Stimulated activated CD4-positive, alpha-beta T cell treated with anti-CD3 and anti-CD28 coated beads, Interleukin-2, amount 100 ng/mL, for 24 hours (primary cell): ENCODE measurements at regions not wholly inside any gene's neighbourhood (a gene's known extent, or its start where the extent isn't known, plus 50 kb on each side); places are given as distances from the start of the nearest gene placed in this dataset.
"Not testable (repeated sequence)": the region's sequence is repeated elsewhere in the genome, so short reads cannot be mapped to it uniquely, and the experiment has no call there.

Experiments used
- DNase-seq, 2 donors: peaks; one replicate each; pipeline ENCODE4 v3.0.0-alpha.2; 2020

DNA sequence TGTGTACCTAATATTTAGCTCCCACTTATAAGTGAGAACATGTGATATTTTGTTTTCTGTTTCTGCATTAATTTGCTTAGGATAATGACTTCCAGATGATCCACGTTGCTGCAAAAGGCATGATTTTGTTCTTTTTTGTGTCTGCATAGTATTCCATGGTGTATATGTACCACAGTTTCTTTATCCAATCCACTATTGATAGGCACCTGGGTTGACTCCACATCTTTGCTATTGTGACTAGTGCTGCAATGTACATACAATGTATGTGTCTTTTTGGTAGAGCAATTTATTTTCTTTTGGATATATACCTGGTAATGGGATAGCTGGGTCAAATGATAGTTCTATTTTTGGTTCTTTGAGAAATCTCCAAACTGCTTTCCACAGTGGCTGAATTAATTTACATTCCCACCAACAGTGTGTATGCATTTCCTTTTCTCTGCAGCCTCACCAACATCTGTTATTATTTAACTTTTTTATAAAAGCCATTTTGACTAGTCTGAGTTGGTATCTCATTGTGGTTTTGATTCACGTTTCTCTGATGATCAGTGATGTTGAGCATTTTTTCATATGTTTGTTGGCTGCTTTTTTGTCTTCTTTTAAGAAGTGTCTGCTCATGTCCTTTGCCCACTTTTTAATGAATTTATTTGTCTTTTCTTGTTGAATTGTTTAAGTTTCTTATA is 102.8 kb upstream of the GAS1 start:
- not testable (repeated sequence) for DNase-seq

DNA sequence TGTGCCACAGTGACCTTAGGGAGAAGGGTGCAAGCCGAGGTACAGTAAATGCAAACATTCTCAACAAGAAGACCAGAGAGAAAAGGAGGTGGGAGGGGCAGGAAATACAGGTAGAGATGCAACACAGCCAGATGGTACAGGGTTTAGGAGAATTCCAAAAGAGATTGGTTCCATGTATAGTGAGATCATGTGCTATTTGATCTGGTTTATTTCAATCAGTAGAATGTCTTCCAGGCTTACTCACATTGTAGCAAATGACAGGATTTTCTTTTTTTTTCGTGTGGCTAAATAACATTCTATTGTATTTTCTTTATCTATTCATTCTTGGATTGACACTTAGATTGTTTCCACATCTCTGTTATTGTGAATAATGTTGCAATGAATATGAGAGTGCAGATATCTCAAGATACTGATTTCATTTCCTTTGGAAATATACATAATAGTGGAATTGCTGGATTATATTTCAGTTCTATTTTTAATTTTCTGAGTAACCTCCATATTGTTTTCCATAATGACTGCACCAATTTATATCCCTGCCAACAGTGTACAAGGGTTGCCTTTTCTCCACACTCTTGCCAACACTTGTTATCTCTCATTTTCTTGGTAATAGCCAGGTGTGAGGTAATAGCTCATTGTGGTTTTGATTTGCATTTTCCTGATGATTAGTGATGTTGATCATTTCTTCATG is 107.8 kb upstream of the GAS1 start:
- no peak for DNase-seq

DNA sequence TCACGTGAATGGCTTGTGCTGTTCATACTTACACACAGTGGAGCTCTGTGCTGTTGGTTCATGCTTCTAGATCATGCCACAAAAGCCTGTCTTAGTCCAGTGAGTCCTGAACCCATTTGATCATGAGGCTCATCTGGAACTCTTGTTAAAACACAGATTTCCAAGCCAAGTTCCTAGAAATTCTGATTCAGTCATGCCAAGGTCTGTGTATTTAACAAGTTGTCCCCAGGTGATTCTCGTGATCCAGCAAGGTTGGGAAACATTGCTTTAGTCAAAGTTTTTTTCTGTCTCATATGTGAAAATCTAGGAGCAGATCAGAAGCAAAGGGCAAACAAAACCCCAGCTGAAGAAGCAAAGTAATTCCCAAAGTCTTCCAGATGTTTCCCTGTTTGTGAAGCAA is 112.5 kb upstream of the GAS1 start:
- DNase-seq, result no peak

DNA sequence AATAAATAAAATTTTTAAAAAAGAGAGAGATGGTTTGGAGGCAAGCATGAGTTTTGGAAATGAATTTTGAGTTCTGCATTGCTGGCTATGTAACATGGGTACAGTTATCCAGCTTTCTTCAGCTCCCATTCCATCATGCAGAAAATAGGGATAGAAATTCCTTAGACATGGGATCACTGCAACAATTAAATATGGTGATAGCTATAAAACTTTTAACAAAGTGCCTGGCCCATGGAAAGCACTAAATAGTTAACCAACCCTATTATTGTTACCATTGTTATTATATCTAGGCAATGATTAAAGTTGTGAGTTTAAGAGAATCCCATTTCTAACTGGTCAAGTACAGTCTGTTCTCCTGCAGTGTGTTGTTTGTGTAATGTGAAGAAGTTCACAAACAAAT is 115.4 kb upstream of the GAS1 start:
- no peak for DNase-seq

DNA sequence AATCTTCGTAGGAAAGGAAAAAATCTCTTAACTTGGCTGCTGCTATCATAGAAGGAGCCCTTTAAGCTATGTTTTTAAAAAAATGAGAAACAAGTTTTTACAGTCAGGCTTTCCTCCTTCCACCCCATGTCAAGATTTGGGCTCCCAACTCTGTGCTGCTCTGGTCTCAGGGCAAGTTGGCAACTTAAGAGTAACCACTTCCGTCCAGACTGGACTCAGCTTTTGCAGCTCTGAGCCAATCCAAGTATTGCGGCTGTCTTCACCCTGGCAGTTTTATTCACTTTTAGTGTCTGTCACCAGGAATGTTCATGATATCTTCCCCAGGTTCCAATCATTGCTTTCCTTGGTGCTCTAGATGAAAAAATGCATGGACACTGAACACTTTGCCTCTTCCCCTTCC is 115.9 kb upstream of the GAS1 start:
- no peak for DNase-seq

DNA sequence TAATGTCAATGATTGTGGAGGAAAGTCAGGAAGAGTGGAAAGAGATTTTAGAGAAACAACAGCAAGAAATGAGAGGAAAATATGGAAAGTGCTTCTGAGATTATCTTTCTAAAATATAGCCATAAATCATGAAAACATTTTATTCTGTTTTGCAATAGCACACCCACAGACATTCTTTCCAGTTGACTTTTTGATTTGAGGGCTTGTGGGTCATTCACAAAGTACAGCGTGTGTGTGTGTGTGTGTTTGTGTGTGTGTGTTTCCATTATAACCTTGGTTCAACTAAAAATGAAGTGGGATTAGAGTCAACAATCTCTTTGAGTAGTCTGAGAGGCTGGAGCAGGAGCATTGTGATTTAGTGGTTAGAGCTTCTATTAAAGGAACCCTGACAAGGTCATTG is 116.6 kb upstream of the GAS1 start:
- DNase-seq, result no peak

DNA sequence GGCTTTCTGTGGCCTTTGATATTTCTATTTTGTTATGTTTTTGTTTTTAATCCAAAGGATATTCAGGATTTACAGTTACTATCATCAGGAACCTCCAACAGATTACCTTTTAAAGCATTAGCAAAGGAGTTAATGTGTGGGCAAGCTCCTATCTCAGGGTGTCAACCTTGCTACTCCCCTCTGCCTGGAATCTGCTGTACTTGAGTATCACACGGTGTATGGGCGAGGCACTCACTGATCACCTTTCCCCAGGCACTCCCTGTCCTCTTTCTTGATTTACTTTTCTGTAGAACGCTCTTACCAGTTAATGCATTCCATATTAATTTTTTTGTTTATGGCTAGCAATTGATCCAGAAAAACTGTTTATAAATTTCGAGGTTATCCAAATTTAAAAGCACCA is 117.0 kb upstream of the GAS1 start:
- no peak for DNase-seq

DNA sequence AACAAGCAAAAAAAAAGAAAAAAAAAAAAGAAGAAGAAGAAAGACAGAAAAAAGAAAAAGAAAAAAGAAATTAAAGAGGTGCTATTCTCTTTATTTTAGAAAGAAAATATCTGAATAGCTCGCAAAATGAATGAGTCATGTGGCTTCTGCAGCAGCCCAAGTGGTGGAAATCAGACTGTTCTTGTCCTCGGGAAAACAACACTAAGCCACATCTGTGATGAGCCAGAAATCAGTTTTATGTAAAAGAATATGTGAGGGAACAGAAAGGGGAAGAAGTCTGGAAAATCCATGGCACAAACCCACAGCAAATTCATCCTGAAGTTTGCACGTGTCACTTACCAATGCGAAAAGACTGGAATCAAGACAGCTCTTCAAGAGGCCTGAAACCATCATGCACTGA is 118.7 kb upstream of the GAS1 start:
- no peak for DNase-seq

DNA sequence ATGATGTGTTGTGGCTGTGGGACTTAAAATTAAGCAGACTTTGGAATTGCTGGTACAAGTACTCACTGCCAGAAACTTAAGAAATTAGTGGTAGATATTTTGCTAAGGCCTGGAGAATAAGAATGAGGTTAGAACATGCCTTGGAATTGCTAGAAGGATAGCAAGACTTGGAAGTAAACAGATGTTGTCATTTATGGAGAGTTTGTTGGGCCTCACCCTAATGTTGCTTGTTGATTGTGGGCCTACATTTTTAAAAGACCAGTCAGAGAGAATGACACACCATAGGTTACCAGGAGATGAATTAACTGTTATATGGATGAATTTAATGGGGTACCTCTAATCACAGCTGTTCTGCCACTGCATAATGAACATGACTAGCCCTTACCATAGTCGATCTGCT is 120.1 kb upstream of the GAS1 start:
- DNase-seq, result no peak

DNA sequence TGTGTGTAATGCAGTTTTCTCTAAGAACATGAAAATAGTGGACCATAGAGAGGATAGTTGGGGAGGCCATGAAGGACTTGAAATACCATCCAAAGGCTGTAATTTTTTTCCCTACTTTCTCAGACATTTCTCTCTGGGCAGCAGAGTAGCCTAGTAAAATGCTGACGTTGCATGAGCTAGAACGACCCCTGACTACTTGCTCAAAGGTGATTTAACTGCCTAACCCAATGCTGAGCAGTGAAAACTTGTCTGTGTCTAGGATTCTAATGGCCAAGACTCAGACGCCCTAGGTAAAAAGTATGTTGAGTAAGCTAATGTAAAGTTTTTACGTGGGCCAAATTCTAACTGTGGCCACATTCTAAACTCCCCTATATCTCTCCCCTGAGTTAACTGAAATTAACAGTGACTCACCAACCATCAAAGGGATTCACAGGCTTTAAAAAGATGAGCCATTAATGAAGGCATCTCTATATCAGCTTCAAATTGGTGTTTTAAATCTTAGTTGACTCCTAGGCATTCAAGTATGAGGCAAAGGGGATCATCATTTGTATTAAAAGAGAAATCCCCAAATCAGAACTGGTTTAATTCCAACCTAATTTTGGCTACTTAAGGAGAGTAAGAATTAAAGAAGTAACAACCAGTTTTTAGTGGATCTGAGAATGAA is 121.0 kb upstream of the GAS1 start:
- DNase-seq, result no peak

DNA sequence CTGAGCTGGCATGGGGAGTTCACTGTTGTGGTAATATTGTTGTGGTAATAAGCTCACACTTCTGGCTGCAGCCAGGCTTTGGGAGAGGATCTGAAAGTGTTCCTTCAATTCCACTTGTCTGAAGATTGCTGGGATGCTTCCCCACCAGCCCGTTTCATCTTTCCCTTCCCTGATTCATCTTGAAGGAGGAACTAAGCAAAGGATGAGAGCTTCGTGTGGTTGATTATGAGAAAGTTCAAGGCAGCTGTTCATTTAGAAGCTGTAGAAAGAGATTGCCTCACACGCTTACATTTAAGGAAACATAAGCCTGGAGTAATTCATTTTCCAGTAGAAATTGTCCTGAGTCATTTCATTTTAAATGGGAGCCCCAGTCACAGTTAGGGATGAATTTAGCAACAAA is 122.4 kb upstream of the GAS1 start:
- no peak for DNase-seq

DNA sequence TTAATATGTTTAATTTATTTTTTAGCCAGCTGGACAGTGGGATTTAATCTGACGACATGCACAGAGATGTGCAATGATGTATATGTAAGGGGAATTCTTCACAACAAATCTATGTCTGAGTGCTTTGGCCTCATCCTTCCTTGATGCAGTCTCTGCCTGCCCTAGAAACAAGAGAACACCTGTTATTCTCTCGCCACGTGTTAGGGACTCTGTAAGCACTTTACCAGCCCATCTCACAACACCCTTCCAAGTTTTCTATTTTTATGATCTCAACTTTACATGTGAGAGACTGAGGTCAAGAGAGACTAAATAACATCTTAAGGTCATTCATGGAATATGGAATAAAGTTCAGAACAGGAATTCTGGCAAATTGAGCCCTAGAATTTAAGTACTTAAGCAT is 123.0 kb upstream of the GAS1 start:
- DNase-seq, result no peak

DNA sequence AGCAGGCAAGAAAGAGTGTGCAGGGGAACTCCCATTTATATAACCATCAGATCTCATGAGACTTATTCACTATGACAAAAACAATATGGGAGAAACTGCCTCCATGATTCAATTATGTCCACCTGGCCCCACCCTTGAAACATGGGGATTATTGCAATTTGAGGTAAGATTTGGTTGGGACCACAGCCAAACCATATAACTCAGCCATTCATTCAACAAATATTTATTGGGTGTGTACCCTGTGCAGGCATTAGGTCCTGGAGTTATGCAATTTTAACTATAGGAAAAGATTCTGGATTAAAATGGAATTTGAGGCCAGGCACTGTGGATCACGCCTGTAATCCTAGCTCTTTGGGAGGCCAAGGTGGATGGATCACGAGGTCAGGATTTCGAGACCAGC is 124.2 kb upstream of the GAS1 start:
- no peak for DNase-seq

DNA sequence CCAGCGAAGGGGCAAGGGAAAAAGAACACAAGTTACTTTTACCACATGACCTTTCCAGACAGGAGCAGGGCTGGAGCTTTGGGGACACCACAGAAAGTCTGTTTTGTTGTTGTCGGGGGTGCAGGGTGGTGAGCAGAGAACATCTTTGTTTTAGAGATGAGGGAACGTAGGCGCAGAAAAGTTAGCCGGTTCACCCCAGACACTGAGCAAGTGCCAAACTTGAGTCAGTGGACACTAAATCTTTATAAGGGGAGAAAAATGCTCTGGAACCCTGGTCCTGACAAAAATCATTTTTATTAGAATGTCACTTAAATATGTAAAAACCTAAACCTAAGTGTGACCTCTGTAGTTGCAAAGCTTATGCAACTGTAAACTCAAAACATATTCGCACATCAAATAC is 126.4 kb upstream of the GAS1 start:
- DNase-seq, result no peak

DNA sequence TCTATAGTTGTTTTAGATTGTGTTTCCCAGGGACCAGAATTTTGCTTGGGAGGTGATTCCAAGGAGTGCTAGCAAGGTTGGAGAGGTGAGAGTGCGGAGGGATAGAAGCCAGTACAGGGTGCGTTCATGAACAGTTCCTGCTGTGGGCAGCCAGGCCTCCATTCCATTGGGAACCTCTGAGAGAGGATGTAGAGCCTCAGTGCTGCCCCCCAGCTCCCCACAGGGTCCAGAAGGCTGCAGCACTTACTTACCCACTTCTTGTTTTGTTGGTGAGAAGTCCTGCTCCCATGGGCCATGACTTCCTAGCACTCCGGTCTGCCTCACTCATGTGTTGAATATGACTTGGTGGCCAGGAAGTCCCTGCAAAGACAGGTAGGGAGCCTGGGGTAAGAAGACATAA is 128.2 kb upstream of the GAS1 start:
- no peak for DNase-seq

DNA sequence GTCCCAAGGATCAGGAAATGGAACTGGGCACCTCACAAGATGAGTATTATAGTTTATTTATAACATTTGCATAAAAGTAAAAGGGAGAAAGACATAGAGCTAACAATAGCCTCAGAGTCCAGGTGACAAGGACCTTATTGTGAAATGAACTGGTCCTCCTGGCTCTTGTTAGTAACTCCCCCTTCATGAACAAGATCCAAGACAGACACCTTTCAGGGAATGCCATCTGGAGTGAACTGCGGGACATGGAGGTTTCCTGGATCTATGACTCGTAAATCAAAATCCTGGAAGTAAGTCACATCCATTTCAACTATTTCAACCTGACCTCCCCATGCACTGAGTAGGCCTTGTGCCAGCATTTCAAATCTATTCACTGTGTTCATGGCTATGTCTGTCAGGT is 129.5 kb upstream of the GAS1 start:
- DNase-seq, result no peak

DNA sequence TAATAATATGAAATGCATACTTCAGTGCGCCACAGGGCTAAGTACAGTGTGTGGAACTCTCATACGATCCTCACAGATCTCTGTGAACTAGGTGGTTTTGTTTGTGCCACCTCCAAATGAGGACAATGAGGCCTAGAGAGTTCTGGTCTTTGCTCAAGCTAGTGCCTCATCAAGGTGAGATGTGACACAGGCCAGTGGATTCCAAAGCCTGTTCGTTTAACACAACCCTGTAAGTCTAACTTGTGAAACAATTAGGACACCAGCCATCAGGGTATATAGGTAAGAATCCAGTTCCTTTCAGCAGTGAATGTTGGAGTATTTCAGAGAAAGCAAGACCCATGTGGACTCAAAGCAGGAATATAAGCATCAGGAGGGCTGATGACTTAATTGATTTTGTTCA is 130.7 kb upstream of the GAS1 start:
- no peak for DNase-seq

DNA sequence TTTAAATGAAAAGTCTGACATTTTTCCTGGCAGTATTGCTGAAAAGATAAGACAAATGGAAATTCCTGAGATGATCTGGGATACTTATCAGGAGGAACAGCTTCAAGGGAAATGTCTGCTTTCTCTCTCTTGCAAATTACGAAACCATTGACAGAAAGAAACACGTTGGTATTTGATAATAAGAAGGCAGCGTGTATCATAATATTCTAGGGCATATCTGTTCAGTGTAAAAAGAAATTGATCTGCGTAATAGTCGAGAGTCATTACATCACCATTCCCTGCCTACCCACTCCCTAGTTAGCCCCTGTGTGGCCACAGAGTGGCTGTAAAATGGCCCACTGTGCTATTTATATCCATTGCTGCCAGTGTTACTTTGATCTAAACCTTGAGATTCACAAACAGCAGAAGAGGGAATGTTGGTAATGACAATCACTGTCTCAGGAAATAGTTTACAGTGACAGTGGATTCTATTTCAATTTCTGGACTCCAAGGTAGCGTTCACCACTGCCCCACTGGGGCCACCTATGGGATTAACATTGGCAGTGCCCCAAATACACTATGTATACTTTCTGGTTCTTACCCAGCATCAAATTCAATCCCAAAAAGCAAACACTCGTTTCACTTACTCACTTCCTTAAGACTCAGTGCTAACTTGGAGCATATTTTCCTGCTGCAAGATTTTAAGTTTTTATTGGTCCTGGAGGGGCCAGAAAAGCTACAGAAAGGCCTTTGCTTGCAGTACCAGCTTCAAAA is 133.4 kb upstream of the GAS1 start:
- DNase-seq, result no peak

DNA sequence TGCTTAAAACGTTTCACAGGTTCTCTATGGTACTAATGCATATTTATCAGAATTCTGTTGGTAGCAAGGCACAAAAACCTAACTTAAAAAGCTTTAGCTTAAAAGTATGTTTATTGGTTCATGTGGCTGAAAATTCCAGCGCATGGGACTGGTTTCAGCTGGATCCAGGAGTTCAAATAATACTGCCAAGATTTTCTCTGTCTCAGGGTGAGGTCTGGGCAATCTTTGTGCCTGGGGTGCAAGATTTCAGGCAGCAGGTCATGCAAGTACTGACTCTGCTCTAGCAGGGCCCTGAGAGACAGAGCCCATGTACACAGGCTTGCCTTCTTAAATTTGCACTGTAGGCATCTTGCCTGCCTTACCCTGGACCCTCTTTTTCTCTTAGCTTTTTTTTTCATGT is 134.2 kb upstream of the GAS1 start:
- no peak for DNase-seq

DNA sequence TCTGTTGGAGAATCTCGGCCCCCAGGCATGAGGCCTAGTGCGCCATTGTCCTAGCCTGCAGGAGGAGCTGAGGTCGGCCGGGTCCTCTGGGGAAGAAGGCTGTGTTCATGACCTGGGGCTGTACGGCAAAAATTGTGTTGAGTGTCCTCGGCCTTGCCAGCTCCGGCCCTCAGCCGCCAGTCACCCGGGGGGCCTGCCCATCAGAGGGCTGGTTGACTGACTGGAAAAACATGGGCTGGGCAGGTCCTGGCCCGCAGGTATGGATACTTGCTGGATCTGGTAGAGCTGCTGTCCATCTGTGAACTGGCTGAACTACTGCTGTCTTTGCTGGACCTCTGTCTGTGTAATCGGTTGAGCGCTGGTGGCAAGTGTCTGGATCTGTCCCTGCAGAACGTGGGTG is 136.7 kb upstream of the GAS1 start:
- DNase-seq, result no peak

DNA sequence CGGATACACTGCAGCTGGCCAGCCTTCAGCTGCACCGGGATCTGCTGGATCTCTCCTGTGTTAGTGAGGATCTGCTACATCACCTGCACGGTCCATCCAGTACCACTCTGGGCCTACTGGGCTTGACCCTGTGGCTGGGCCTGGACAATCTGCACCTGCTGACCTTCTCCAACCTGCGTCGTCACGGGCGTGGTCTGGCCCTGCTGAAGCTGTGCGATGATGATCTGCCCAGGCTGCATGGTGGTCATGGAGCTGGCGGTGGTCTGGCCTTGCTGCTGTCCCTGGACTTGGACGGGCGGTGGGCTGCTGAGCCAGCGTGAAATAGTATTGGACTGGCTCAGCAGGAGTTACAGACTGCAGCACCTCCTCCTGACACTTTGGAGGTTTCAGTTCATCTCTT is 137.1 kb upstream of the GAS1 start:
- DNase-seq, result no peak

DNA sequence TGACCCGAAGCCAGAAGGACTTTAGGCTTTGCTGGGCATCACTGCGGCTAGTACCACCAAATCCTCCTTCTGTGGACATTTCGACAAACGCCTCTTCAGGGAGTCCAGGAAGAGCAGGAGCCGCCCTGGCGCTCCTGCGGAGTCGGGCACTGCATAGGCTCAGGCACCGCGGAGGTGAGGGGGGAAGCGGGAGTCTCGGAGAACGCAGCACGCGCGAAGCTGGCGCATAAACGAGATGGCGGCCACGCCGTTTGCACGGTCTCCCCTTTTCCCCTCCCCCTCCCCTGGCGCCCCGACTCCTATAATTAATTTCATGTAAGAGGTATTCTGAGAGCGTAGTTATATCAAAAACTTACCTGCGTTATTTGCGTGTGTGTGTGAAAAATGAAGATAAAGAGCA is 137.8 kb upstream of the GAS1 start:
- no peak for DNase-seq

DNA sequence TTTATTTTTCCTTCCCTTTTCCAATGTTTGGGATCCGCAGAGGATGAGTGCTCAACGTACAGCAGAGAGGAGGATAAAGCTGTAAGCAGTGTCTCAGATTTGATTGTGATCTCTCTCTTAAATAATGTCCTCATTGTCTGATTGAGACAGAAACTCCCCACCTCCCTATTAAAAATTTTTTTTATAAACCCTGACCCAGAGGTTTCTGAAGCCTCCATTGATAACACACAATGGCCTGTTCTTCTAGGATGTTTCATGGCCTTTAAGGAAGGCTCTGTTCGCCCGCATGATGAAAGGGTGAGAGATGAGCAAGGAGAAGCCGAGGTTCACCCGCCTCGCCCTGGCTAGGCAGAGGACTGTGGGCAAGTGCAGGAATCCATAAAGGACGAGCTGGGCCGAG is 138.2 kb upstream of the GAS1 start:
- no peak for DNase-seq
